Occipital lobe (tissue), 1 donor: ENCODE measurements at regions not wholly inside any gene's neighbourhood (a gene's known extent, or its start where the extent isn't known, plus 50 kb on each side); places are given as distances from the start of the nearest gene placed in this dataset.
"Not testable (repeated sequence)": the region's sequence is repeated elsewhere in the genome, so short reads cannot be mapped to it uniquely, and the experiment has no call there.

ENCODE experiments used
- DNase-seq: peaks from one replicate; lab custom pipeline; 2025; lab: John Stamatoyannopoulos, UW

- DNase-seq, result no peak
Measured at GRCh38 chr13:80753866-80754265, 412.9 kb upstream of the SPRY2 start.

GRCh38 chr13:80751854-80752253 lies 410.9 kb upstream of the SPRY2 start:
- DNase-seq, result no peak

GRCh38 chr13:80744147-80744914 lies 403.4 kb upstream of the SPRY2 start:
- no peak for DNase-seq

GRCh38 chr13:80742033-80742432 lies 401.1 kb upstream of the SPRY2 start:
- DNase-seq, result no peak

GRCh38 chr13:80740071-80740470 lies 399.1 kb upstream of the SPRY2 start:
- no peak for DNase-seq

- DNase-seq, result no peak
Measured at GRCh38 chr13:80737513-80737912, 396.6 kb upstream of the SPRY2 start.

- no peak for DNase-seq
Measured at GRCh38 chr13:80727321-80727975, 386.5 kb upstream of the SPRY2 start.

GRCh38 chr13:80726868-80727267 lies 385.9 kb upstream of the SPRY2 start:
- DNase-seq, result no peak

GRCh38 chr13:80721689-80722088 lies 380.8 kb upstream of the SPRY2 start:
- DNase-seq, result no peak

- DNase-seq, result no peak
Measured at GRCh38 chr13:80718970-80719369, 378.0 kb upstream of the SPRY2 start.

GRCh38 chr13:80717776-80718175 lies 376.9 kb upstream of the SPRY2 start:
- DNase-seq, result no peak

- no peak for DNase-seq
Measured at GRCh38 chr13:80716610-80717081, 375.7 kb upstream of the SPRY2 start.

- no peak for DNase-seq
Measured at GRCh38 chr13:80712026-80712425, 371.1 kb upstream of the SPRY2 start.

GRCh38 chr13:80708791-80709190 lies 367.9 kb upstream of the SPRY2 start:
- no peak for DNase-seq

GRCh38 chr13:80707000-80707983 lies 366.4 kb upstream of the SPRY2 start:
- DNase-seq, result no peak

GRCh38 chr13:80706164-80706471 lies 365.2 kb upstream of the SPRY2 start:
- DNase-seq, result no peak

- no peak for DNase-seq
Measured at GRCh38 chr13:80705371-80706163, 364.6 kb upstream of the SPRY2 start.

- DNase-seq, result no peak
Measured at GRCh38 chr13:80704369-80704768, 363.4 kb upstream of the SPRY2 start.

- DNase-seq, result no peak
Measured at GRCh38 chr13:80695841-80696240, 354.9 kb upstream of the SPRY2 start.

GRCh38 chr13:80691814-80692213 lies 350.9 kb upstream of the SPRY2 start:
- not testable (repeated sequence) for DNase-seq

GRCh38 chr13:80690208-80690607 lies 349.3 kb upstream of the SPRY2 start:
- no peak for DNase-seq
